ENCODE measurements at regions not wholly inside any gene's neighbourhood (a gene's known extent, or its start where the extent isn't known, plus 50 kb on each side); places are given as distances from the start of the nearest gene placed in this dataset.
"Not testable (repeated sequence)": the region's sequence is repeated elsewhere in the genome, so short reads cannot be mapped to it uniquely, and the experiment has no call there.

GRCh38 chrX:11007076-11007475 lies 104.1 kb upstream of the HCCS start:
- intact Hi-C loops (cut with micrococcal nuclease; ENCODE audit: unreplicated experiment); SMC1A ChIA-PET (ENCODE audit: uncharacterized antibody, unreplicated experiment); H3K36me3 ChIP-seq (ENCODE audit: control insufficient read depth in 2 of 2, insufficient read depth in 2 of 2, low read length in 1 of 2); H4K20me1 ChIP-seq (ENCODE audit: control insufficient read depth, insufficient read depth); ATAC-seq; H3K4me3 ChIP-seq; DNase-seq (ENCODE audit: low read depth, low spot score); in situ Hi-C loops (cut with MboI); CTCF ChIA-PET; H3K4me2 ChIP-seq (ENCODE audit: control insufficient read depth, insufficient read depth); H3K9ac ChIP-seq (ENCODE audit: control insufficient read depth, insufficient read depth, low read length); BruUV-seq (replicated peaks); FAIRE-seq; H3K79me2 ChIP-seq (ENCODE audit: control insufficient read depth, insufficient read depth, low read length); H3K9me3 ChIP-seq (replicated peaks; ENCODE audit: control insufficient read depth, insufficient read depth, low read length); H3K4me1 ChIP-seq (ENCODE audit: control insufficient read depth, insufficient read depth, low read length); H2AFZ ChIP-seq (ENCODE audit: control insufficient read depth, low read depth, low read length); H3K27me3 ChIP-seq (replicated peaks in 1 of 2; ENCODE audit: control insufficient read depth in 2 of 2, insufficient read depth in 2 of 2, low read length in 1 of 2); H3K27ac ChIP-seq (ENCODE audit: control insufficient read depth, insufficient read depth); POLR2A ChIA-PET; RAD21 ChIA-PET (ENCODE audit: unreplicated experiment): not testable (repeated sequence)
- WGBS (ENCODE audit: insufficient coverage, insufficient replicate concordance, low lambda C conversion rate, missing lambda C conversion rate) = 23% methylated on average over 7 of the region's 9 CpGs

GRCh38 chrX:11010476-11010875 lies 100.7 kb upstream of the HCCS start:
- POLR2A ChIA-PET = no interaction called here
- FAIRE-seq = no peak
- TF ChIP-seq CBFB (IDR thresholded peaks at IDR 0.05; ENCODE audit: low read depth) = no peak
- no peak for TF ChIP-seq DPF2 (IDR thresholded peaks at IDR 0.05)
- no peak for TF ChIP-seq FOS (IDR thresholded peaks at IDR 0.05; ENCODE audit: borderline replicate concordance, extremely low read depth, insufficient read length)
- no peak for TF ChIP-seq USF1 (IDR thresholded peaks at IDR 0.05; ENCODE audit: borderline replicate concordance, extremely low read length, insufficient read depth, low read depth, low read length)
- TF ChIP-seq CREB1 (IDR thresholded peaks at IDR 0.05; ENCODE audit: low read depth) = no peak
- no peak for TF ChIP-seq PKNOX1 (IDR thresholded peaks at IDR 0.05)
- TF ChIP-seq NR2F1 (conservative IDR thresholded peaks at IDR 0.05) = no peak
- no peak for TF ChIP-seq CEBPZ (IDR thresholded peaks at IDR 0.05; ENCODE audit: low read depth, low read length)
- no peak for TF ChIP-seq ZNF24 (IDR thresholded peaks at IDR 0.05)
- TF ChIP-seq ZBED1 (IDR thresholded peaks at IDR 0.05; ENCODE audit: borderline replicate concordance) = no peak

More at GRCh38 chrX:11010476-11010875, 100.7 kb upstream of the HCCS start:
- Histone ChIP-seq H3K4me1 (ENCODE audit: control insufficient read depth, insufficient read depth, low read length) (no peaks in the 10 kb centered on the region), H3K4me3 (no peak overlapping the region), H4K20me1 (ENCODE audit: control insufficient read depth, insufficient read depth) (no peaks in the 10 kb centered on the region), H3K9me3 (replicated peaks; ENCODE audit: control insufficient read depth, insufficient read depth, low read length) (no peaks in the 10 kb centered on the region), H3K9ac (ENCODE audit: control insufficient read depth, insufficient read depth, low read length) (no peak overlapping the region), H3K27ac (ENCODE audit: control insufficient read depth, insufficient read depth) (no peak overlapping the region), H3K27me3 (replicated peaks in 1 of 2; ENCODE audit: control insufficient read depth in 2 of 2, insufficient read depth in 2 of 2, low read length in 1 of 2) (no peaks in the 10 kb centered on the region), H3K36me3 (ENCODE audit: control insufficient read depth in 2 of 2, insufficient read depth in 2 of 2, low read length in 1 of 2) (no peaks in the 10 kb centered on the region), H3K79me2 (ENCODE audit: control insufficient read depth, insufficient read depth, low read length) (no peaks in the 10 kb centered on the region), H2AFZ (ENCODE audit: control insufficient read depth, low read depth, low read length) (no peak overlapping the region), H3K4me2 (ENCODE audit: control insufficient read depth, insufficient read depth) (no peak overlapping the region)
- in situ Hi-C loops (cut with MboI) (no loop called here), intact Hi-C loops (cut with micrococcal nuclease; ENCODE audit: unreplicated experiment) (no loop called here)
- RAD21 ChIA-PET (ENCODE audit: unreplicated experiment) = no interaction called here
- SMC1A ChIA-PET (ENCODE audit: uncharacterized antibody, unreplicated experiment) = interaction anchor here (0.6 to 1.4 kb wide), 3 partner anchors 15 to 87 kb away, joined by 4 to 5 read pairs (median 4); no protein-coding TSS in a partner anchor
- no TSS peak for BruUV-seq (replicated peaks)
- WGBS (ENCODE audit: insufficient coverage, insufficient replicate concordance, low lambda C conversion rate, missing lambda C conversion rate) = 0% methylated on average over 1 of the region's 1 CpG
- ATAC-seq (no peak), DNase-seq (ENCODE audit: low read depth, low spot score) (no peak)
- CTCF ChIA-PET = no interaction called here
